ENCODE measurements at regions not wholly inside any gene's neighbourhood (a gene's known extent, or its start where the extent isn't known, plus 50 kb on each side); places are given as distances from the start of the nearest gene placed in this dataset.

GRCh38 chr5:136694258-136694657 is 328.9 kb upstream of the TRPC7 start:
- Histone ChIP-seq H3K9me3 (ENCODE audit: control insufficient read depth, insufficient read depth, low read depth, low read length) (no peaks in the 10 kb centered on the region), H3K4me1 (ENCODE audit: control insufficient read depth, extremely low read depth, insufficient read depth, low read length) (no peaks in the 10 kb centered on the region)
- no peak for DNase-seq (ENCODE audit: low read depth in 2 of 2)

GRCh38 chr5:136689552-136689951 is 324.2 kb upstream of the TRPC7 start:
- Histone ChIP-seq H3K9ac (ENCODE audit: insufficient read depth, low read length) (no peak overlapping the region), H3K4me3 (replicated peaks in 1 of 4; ENCODE audit: control extremely low read depth in 1 of 4, insufficient read depth in 1 of 4, low read depth in 3 of 4, low read length in 4 of 4) (no peak overlapping the region), H3K36me3 (ENCODE audit: control insufficient read depth, insufficient read depth, low read length) (no peaks in the 10 kb centered on the region), H4K20me1 (ENCODE audit: control insufficient read depth, extremely low read depth, insufficient read depth, low read length) (no peaks in the 10 kb centered on the region), H3K27me3 (ENCODE audit: control insufficient read depth, insufficient read depth, low read length) (no peaks in the 10 kb centered on the region), H3K4me1 (ENCODE audit: control insufficient read depth, extremely low read depth, insufficient read depth, low read length) (no peaks in the 10 kb centered on the region), H3K27ac (ENCODE audit: insufficient read depth, low read length) (no peak overlapping the region), H3K4me2 (ENCODE audit: extremely low read depth, insufficient read depth, low read length) (no peak overlapping the region), H2AFZ (ENCODE audit: low read length) (no peak overlapping the region), H3K9me3 (ENCODE audit: control insufficient read depth, insufficient read depth, low read depth, low read length) (no peaks in the 10 kb centered on the region), H3K79me2 (ENCODE audit: control insufficient read depth, insufficient read depth, low read length) (no peaks in the 10 kb centered on the region)
- TF ChIP-seq CTCF (conservative IDR thresholded peaks at IDR 0.05 in 1 of 2, IDR thresholded peaks at IDR 0.05 in 1 of 2; ENCODE audit: low read depth in 1 of 2, low read length in 2 of 2): no peak
- no peak for TF ChIP-seq EZH2 (IDR thresholded peaks at IDR 0.05; ENCODE audit: low read length, missing control alignments)
- no peak for DNase-seq (ENCODE audit: low read depth in 2 of 2)

More at GRCh38 chr5:136694258-136694657, 328.9 kb upstream of the TRPC7 start:
- no peak overlapping the region for H3K4me2 ChIP-seq (ENCODE audit: extremely low read depth, insufficient read depth, low read length)
- H3K9ac ChIP-seq (ENCODE audit: insufficient read depth, low read length): no peak overlapping the region
- no peak overlapping the region for H3K4me3 ChIP-seq (replicated peaks in 1 of 4; ENCODE audit: control extremely low read depth in 1 of 4, insufficient read depth in 1 of 4, low read depth in 3 of 4, low read length in 4 of 4)
- H3K36me3 ChIP-seq (ENCODE audit: control insufficient read depth, insufficient read depth, low read length): no peaks in the 10 kb centered on the region
- no peaks in the 10 kb centered on the region for H4K20me1 ChIP-seq (ENCODE audit: control insufficient read depth, extremely low read depth, insufficient read depth, low read length)
- H3K27ac ChIP-seq (ENCODE audit: insufficient read depth, low read length): no peak overlapping the region
- no peaks in the 10 kb centered on the region for H3K79me2 ChIP-seq (ENCODE audit: control insufficient read depth, insufficient read depth, low read length)
- TF ChIP-seq CTCF (conservative IDR thresholded peaks at IDR 0.05 in 1 of 2, IDR thresholded peaks at IDR 0.05 in 1 of 2; ENCODE audit: low read depth in 1 of 2, low read length in 2 of 2): no peak
- TF ChIP-seq EZH2 (IDR thresholded peaks at IDR 0.05; ENCODE audit: low read length, missing control alignments): no peak
- no peaks in the 10 kb centered on the region for H3K27me3 ChIP-seq (ENCODE audit: control insufficient read depth, insufficient read depth, low read length)
- H2AFZ ChIP-seq (ENCODE audit: low read length): no peak overlapping the region

GRCh38 chr5:136686192-136686872 is 321.0 kb upstream of the TRPC7 start:
- H3K79me2 ChIP-seq (ENCODE audit: control insufficient read depth, insufficient read depth, low read length): no peaks in the 10 kb centered on the region
- no peak overlapping the region for H3K4me3 ChIP-seq (replicated peaks in 1 of 4; ENCODE audit: control extremely low read depth in 1 of 4, insufficient read depth in 1 of 4, low read depth in 3 of 4, low read length in 4 of 4)
- no peaks in the 10 kb centered on the region for H4K20me1 ChIP-seq (ENCODE audit: control insufficient read depth, extremely low read depth, insufficient read depth, low read length)
- no peaks in the 10 kb centered on the region for H3K9me3 ChIP-seq (ENCODE audit: control insufficient read depth, insufficient read depth, low read depth, low read length)
- no peak overlapping the region for H3K27ac ChIP-seq (ENCODE audit: insufficient read depth, low read length)
- no peak overlapping the region for H2AFZ ChIP-seq (ENCODE audit: low read length)
- no peak overlapping the region for H3K9ac ChIP-seq (ENCODE audit: insufficient read depth, low read length)
- no peaks in the 10 kb centered on the region for H3K27me3 ChIP-seq (ENCODE audit: control insufficient read depth, insufficient read depth, low read length)
- no peaks in the 10 kb centered on the region for H3K4me1 ChIP-seq (ENCODE audit: control insufficient read depth, extremely low read depth, insufficient read depth, low read length)
- no peak overlapping the region for H3K4me2 ChIP-seq (ENCODE audit: extremely low read depth, insufficient read depth, low read length)
- no peak for TF ChIP-seq EZH2 (IDR thresholded peaks at IDR 0.05; ENCODE audit: low read length, missing control alignments)
- TF ChIP-seq CTCF (conservative IDR thresholded peaks at IDR 0.05 in 1 of 2, IDR thresholded peaks at IDR 0.05 in 1 of 2; ENCODE audit: low read depth in 1 of 2, low read length in 2 of 2): peak; percentile 17 to 24
- H3K36me3 ChIP-seq (ENCODE audit: control insufficient read depth, insufficient read depth, low read length): no peaks in the 10 kb centered on the region
- peak; percentile 1 to 43 for DNase-seq (ENCODE audit: low read depth in 2 of 2)
